WERI-Rb-1 (cell line): ENCODE measurements at regions not wholly inside any gene's neighbourhood (a gene's known extent, or its start where the extent isn't known, plus 50 kb on each side); places are given as distances from the start of the nearest gene placed in this dataset.

ENCODE experiments used
- DNase-seq: peaks from one replicate; pipeline ENCODE4 v3.0.0-alpha.2; 2020
- H3K27ac ChIP-seq: fragments of 250-450 bp; sonication (Bioruptor Pico); 2 replicates; pipeline ENCODE4 v1.5.1; 2020; ENCODE audit warnings: mild to moderate bottlenecking, moderate library complexity
- H3K27me3 ChIP-seq: fragments of 250-450 bp; sonication (Bioruptor Pico); 2 replicates; pipeline ENCODE4 v1.5.1; 2021; ENCODE audit warnings: mild to moderate bottlenecking, low read depth, moderate library complexity; ENCODE audit not compliant: insufficient read depth, severe bottlenecking
- H3K36me3 ChIP-seq: fragments of 250-450 bp; sonication (Bioruptor Pico); 2 replicates; pipeline ENCODE4 v1.5.1; 2020; ENCODE audit warnings: mild to moderate bottlenecking, moderate library complexity
- H3K4me3 ChIP-seq: 2 replicates; pipeline ENCODE4 v1.5.1; 2011; ENCODE audit warnings: low read depth, mild to moderate bottlenecking, control low read depth, low read length
- H3K9me3 ChIP-seq: fragments of 250-450 bp; sonication (Bioruptor Pico); 2 replicates; pipeline ENCODE4 v1.5.1; 2021; ENCODE audit warnings: mild to moderate bottlenecking, moderate library complexity; ENCODE audit not compliant: severe bottlenecking
- CTCF ChIP-seq: IDR thresholded peaks from 2 replicates; pipeline ENCODE4 v1.5.1; 2011; ENCODE audit warnings: low read depth, mild to moderate bottlenecking, control low read depth, inconsistent platforms, low read length

- Histone ChIP-seq H3K36me3 (no peaks in the 10 kb centered on the region), H3K4me3 (no peak overlapping the region), H3K27me3 (peaks cover 16% of the 10 kb centered on the region), H3K9me3 (no peaks in the 10 kb centered on the region), H3K27ac (no peak overlapping the region)
- no peak for DNase-seq
- no peak for TF ChIP-seq CTCF
These were observed 116.1 kb upstream of the CXCL14 start for GRCh38 chr5:135694906-135695305.

- H3K27me3 ChIP-seq = peaks cover 23% of the 10 kb centered on the region
- DNase-seq = no peak
- H3K27ac ChIP-seq = no peak overlapping the region
- H3K36me3 ChIP-seq = no peaks in the 10 kb centered on the region
- TF ChIP-seq CTCF = no peak
- H3K9me3 ChIP-seq = no peaks in the 10 kb centered on the region
- H3K4me3 ChIP-seq = no peak overlapping the region
These were observed 115.2 kb upstream of the CXCL14 start for GRCh38 chr5:135694012-135694411.

GRCh38 chr5:135693371-135693955, 114.7 kb upstream of the CXCL14 start:
- no peak for TF ChIP-seq CTCF
- H3K36me3 ChIP-seq = no peaks in the 10 kb centered on the region
- H3K27ac ChIP-seq = no peak overlapping the region
- no peaks in the 10 kb centered on the region for H3K9me3 ChIP-seq
- no peak for DNase-seq
- H3K27me3 ChIP-seq = peaks cover 23% of the 10 kb centered on the region
- H3K4me3 ChIP-seq = no peak overlapping the region

- TF ChIP-seq CTCF = no peak
These were observed 112.3 kb upstream of the CXCL14 start for GRCh38 chr5:135691044-135691443.

GRCh38 chr5:135690466-135690865, 111.7 kb upstream of the CXCL14 start:
- no peak for DNase-seq
- TF ChIP-seq CTCF = no peak
- peaks cover 23% of the 10 kb centered on the region for H3K27me3 ChIP-seq
- H3K27ac ChIP-seq = no peak overlapping the region
- H3K9me3 ChIP-seq = no peaks in the 10 kb centered on the region
- no peaks in the 10 kb centered on the region for H3K36me3 ChIP-seq
- no peak overlapping the region for H3K4me3 ChIP-seq

More at GRCh38 chr5:135691044-135691443, 112.3 kb upstream of the CXCL14 start:
- Histone ChIP-seq H3K4me3 (no peak overlapping the region), H3K27me3 (peaks cover 23% of the 10 kb centered on the region), H3K27ac (no peak overlapping the region), H3K36me3 (no peaks in the 10 kb centered on the region), H3K9me3 (no peaks in the 10 kb centered on the region)
- DNase-seq = no peak

GRCh38 chr5:135689506-135689905, 110.7 kb upstream of the CXCL14 start:
- no peak for TF ChIP-seq CTCF
- H3K4me3 ChIP-seq = no peak overlapping the region
- H3K27ac ChIP-seq = no peak overlapping the region
- peaks cover 23% of the 10 kb centered on the region for H3K27me3 ChIP-seq
- no peaks in the 10 kb centered on the region for H3K36me3 ChIP-seq
- no peak for DNase-seq
- no peaks in the 10 kb centered on the region for H3K9me3 ChIP-seq
